ENCODE measurements at regions not wholly inside any gene's neighbourhood (a gene's known extent, or its start where the extent isn't known, plus 50 kb on each side); places are given as distances from the start of the nearest gene placed in this dataset.
A peak's percentile ranks its signal among the peaks of the same experiment; 100 is the strongest.

GRCh38 chr17:73821665-73822064, 177.4 kb upstream of the SDK2 start:
- no peak for ATAC-seq (ENCODE audit: insufficient read depth, low FRiP score)
- 91 to 97% methylated on average over 2 of the region's 2 CpGs for WGBS, 2 donors
- H3K36me3 ChIP-seq (ENCODE audit: control insufficient read depth in 4 of 4, insufficient read depth in 4 of 4, low read length in 4 of 4), result no peaks in the 10 kb centered on the region
- no peak overlapping the region for H3K27ac ChIP-seq (ENCODE audit: low read depth in 1 of 2, low read length in 1 of 2)
- no peak overlapping the region for H3K9ac ChIP-seq (ENCODE audit: insufficient read depth in 1 of 2, low read length in 2 of 2)
- H3K9me3 ChIP-seq (ENCODE audit: control insufficient read depth in 4 of 4, insufficient read depth in 3 of 4, low read length in 3 of 4), result peaks cover 0 to 4% (median 0%) of the 10 kb centered on the region in 4 donors
- no peak for DNase-seq
- peaks cover 0 to 12% (median under 1%) of the 10 kb centered on the region in 5 donors for H3K4me1 ChIP-seq (ENCODE audit: control insufficient read depth in 5 of 5, insufficient read depth in 5 of 5, low read length in 5 of 5)
- no peak overlapping the region for H3K4me3 ChIP-seq
- no peaks in the 10 kb centered on the region for H3K27me3 ChIP-seq (ENCODE audit: control insufficient read depth in 3 of 3, insufficient read depth in 3 of 3, low read length in 2 of 3)
- TF ChIP-seq CTCF (IDR thresholded peaks at IDR 0.05; ENCODE audit: control extremely low read depth, extremely low read depth), result no peak

- 91 to 92% methylated on average over 13 of the region's 13 CpGs for WGBS, 2 donors
- Histone ChIP-seq H3K9ac (ENCODE audit: insufficient read depth in 1 of 2, low read length in 2 of 2) (no peak overlapping the region), H3K9me3 (ENCODE audit: control insufficient read depth in 4 of 4, insufficient read depth in 3 of 4, low read length in 3 of 4) (peaks cover 0 to 4% (median 0%) of the 10 kb centered on the region in 4 donors), H3K27me3 (ENCODE audit: control insufficient read depth in 3 of 3, insufficient read depth in 3 of 3, low read length in 2 of 3) (no peaks in the 10 kb centered on the region), H3K27ac (ENCODE audit: low read depth in 1 of 2, low read length in 1 of 2) (no peak overlapping the region), H3K36me3 (ENCODE audit: control insufficient read depth in 4 of 4, insufficient read depth in 4 of 4, low read length in 4 of 4) (no peaks in the 10 kb centered on the region), H3K4me1 (ENCODE audit: control insufficient read depth in 5 of 5, insufficient read depth in 5 of 5, low read length in 5 of 5) (peaks cover 0 to 15% (median 8%) of the 10 kb centered on the region in 5 donors), H3K4me3 (no peak overlapping the region)
- ATAC-seq (ENCODE audit: insufficient read depth, low FRiP score), result no peak
- TF ChIP-seq CTCF (IDR thresholded peaks at IDR 0.05; ENCODE audit: control extremely low read depth, extremely low read depth), result no peak
- DNase-seq, result no peak
These were observed 178.1 kb upstream of the SDK2 start for GRCh38 chr17:73822371-73822770.

- Histone ChIP-seq H3K9ac (ENCODE audit: insufficient read depth in 1 of 2, low read length in 2 of 2) (no peak overlapping the region), H3K36me3 (ENCODE audit: control insufficient read depth in 4 of 4, insufficient read depth in 4 of 4, low read length in 4 of 4) (no peaks in the 10 kb centered on the region), H3K27me3 (ENCODE audit: control insufficient read depth in 3 of 3, insufficient read depth in 3 of 3, low read length in 2 of 3) (no peaks in the 10 kb centered on the region), H3K4me1 (ENCODE audit: control insufficient read depth in 5 of 5, insufficient read depth in 5 of 5, low read length in 5 of 5) (peaks cover 0 to 26% (median 12%) of the 10 kb centered on the region in 5 donors), H3K27ac (ENCODE audit: low read depth in 1 of 2, low read length in 1 of 2) (no peak overlapping the region), H3K9me3 (ENCODE audit: control insufficient read depth in 4 of 4, insufficient read depth in 3 of 4, low read length in 3 of 4) (peaks cover 0 to 4% (median 0%) of the 10 kb centered on the region in 4 donors), H3K4me3 (no peak overlapping the region)
- WGBS, 2 donors, result 61 to 65% methylated on average over 7 of the region's 7 CpGs
- no peak for ATAC-seq (ENCODE audit: insufficient read depth, low FRiP score)
- DNase-seq, result peak; percentile 31 to 55 (median 36)
- TF ChIP-seq CTCF (IDR thresholded peaks at IDR 0.05; ENCODE audit: control extremely low read depth, extremely low read depth), result no peak
These were observed 179.4 kb upstream of the SDK2 start for GRCh38 chr17:73823684-73824083.

GRCh38 chr17:73824321-73824720, 180.1 kb upstream of the SDK2 start:
- Histone ChIP-seq H3K4me1 (ENCODE audit: control insufficient read depth in 5 of 5, insufficient read depth in 5 of 5, low read length in 5 of 5) (peaks cover 0 to 26% (median 12%) of the 10 kb centered on the region in 5 donors), H3K27ac (ENCODE audit: low read depth in 1 of 2, low read length in 1 of 2) (no peak overlapping the region), H3K9me3 (ENCODE audit: control insufficient read depth in 4 of 4, insufficient read depth in 3 of 4, low read length in 3 of 4) (peaks cover 0 to 4% (median 0%) of the 10 kb centered on the region in 4 donors), H3K36me3 (ENCODE audit: control insufficient read depth in 4 of 4, insufficient read depth in 4 of 4, low read length in 4 of 4) (no peaks in the 10 kb centered on the region), H3K27me3 (ENCODE audit: control insufficient read depth in 3 of 3, insufficient read depth in 3 of 3, low read length in 2 of 3) (no peaks in the 10 kb centered on the region), H3K9ac (ENCODE audit: insufficient read depth in 1 of 2, low read length in 2 of 2) (peak overlapping the region in 1 of 2 donors; percentile 15), H3K4me3 (no peak overlapping the region)
- DNase-seq (no peak), ATAC-seq (ENCODE audit: insufficient read depth, low FRiP score) (no peak)
- TF ChIP-seq CTCF (IDR thresholded peaks at IDR 0.05; ENCODE audit: control extremely low read depth, extremely low read depth), result no peak
- 79 to 81% methylated on average over 4 of the region's 4 CpGs for WGBS, 2 donors

Measured in lung (tissue), 11 donors.